ENCODE measurements at regions not wholly inside any gene's neighbourhood (a gene's known extent, or its start where the extent isn't known, plus 50 kb on each side); places are given as distances from the start of the nearest gene placed in this dataset.

- no peak for DNase-seq
- Mint-ChIP-seq H3K9me3 (peaks cover 22% of the 10 kb centered on the region), H3K4me1 (peaks cover 57% of the 10 kb centered on the region), H3K27me3 (ENCODE audit: low read depth, poor library complexity) (peaks cover 8% of the 10 kb centered on the region), H3K4me3 (no peak overlapping the region), H3K36me3 (ENCODE audit: low read depth) (peaks cover 10% of the 10 kb centered on the region), H3K27ac (no peak overlapping the region)
- TF ChIP-seq CTCF (IDR thresholded peaks at IDR 0.05): no peak
Measured at GRCh38 chr11:116230438-116230837, 542.3 kb downstream of the BUD13 start.

- Mint-ChIP-seq H3K4me3 (no peak overlapping the region), H3K36me3 (ENCODE audit: low read depth) (peaks cover 10% of the 10 kb centered on the region), H3K9me3 (peaks cover 22% of the 10 kb centered on the region), H3K27me3 (ENCODE audit: low read depth, poor library complexity) (peaks cover 8% of the 10 kb centered on the region), H3K27ac (no peak overlapping the region), H3K4me1 (peaks cover 61% of the 10 kb centered on the region)
- DNase-seq: no peak
- TF ChIP-seq CTCF (IDR thresholded peaks at IDR 0.05): no peak
Measured at GRCh38 chr11:116229236-116229970, 543.4 kb downstream of the BUD13 start.

GRCh38 chr11:116226731-116227130, 546.1 kb downstream of the BUD13 start:
- peaks cover 49% of the 10 kb centered on the region for H3K4me1 Mint-ChIP-seq
- peaks cover 5% of the 10 kb centered on the region for H3K36me3 Mint-ChIP-seq (ENCODE audit: low read depth)
- no peak for DNase-seq
- H3K4me3 Mint-ChIP-seq: no peak overlapping the region
- H3K27me3 Mint-ChIP-seq (ENCODE audit: low read depth, poor library complexity): peaks cover 16% of the 10 kb centered on the region
- no peak overlapping the region for H3K27ac Mint-ChIP-seq
- H3K9me3 Mint-ChIP-seq: peaks cover 16% of the 10 kb centered on the region
- no peak for TF ChIP-seq CTCF (IDR thresholded peaks at IDR 0.05)

- Mint-ChIP-seq H3K36me3 (ENCODE audit: low read depth) (peaks cover 4% of the 10 kb centered on the region), H3K4me3 (no peak overlapping the region), H3K27me3 (ENCODE audit: low read depth, poor library complexity) (peaks cover 18% of the 10 kb centered on the region), H3K9me3 (peaks cover 16% of the 10 kb centered on the region), H3K4me1 (peaks cover 48% of the 10 kb centered on the region), H3K27ac (peak overlapping the region; percentile 42)
- DNase-seq: no peak
- TF ChIP-seq CTCF (IDR thresholded peaks at IDR 0.05): no peak
Measured at GRCh38 chr11:116225784-116226585, 546.8 kb downstream of the BUD13 start.

- peaks cover 48% of the 10 kb centered on the region for H3K4me1 Mint-ChIP-seq
- peaks cover 16% of the 10 kb centered on the region for H3K9me3 Mint-ChIP-seq
- H3K27me3 Mint-ChIP-seq (ENCODE audit: low read depth, poor library complexity): peaks cover 14% of the 10 kb centered on the region
- TF ChIP-seq CTCF (IDR thresholded peaks at IDR 0.05): no peak
- H3K27ac Mint-ChIP-seq: no peak overlapping the region
- H3K4me3 Mint-ChIP-seq: no peak overlapping the region
- peaks cover 4% of the 10 kb centered on the region for H3K36me3 Mint-ChIP-seq (ENCODE audit: low read depth)
- DNase-seq: no peak
Measured at GRCh38 chr11:116225236-116225635, 547.6 kb downstream of the BUD13 start.

Measured in nephron progenitor cell (in vitro differentiated cells).